Fibroblast of pulmonary artery (primary cell): ENCODE measurements at regions not wholly inside any gene's neighbourhood (a gene's known extent, or its start where the extent isn't known, plus 50 kb on each side); places are given as distances from the start of the nearest gene placed in this dataset.

Source experiments
- DNase-seq: peaks from one replicate; pipeline ENCODE4 v3.0.0-alpha.2; 2010; ENCODE audit warnings: low read depth
- H3K4me3 ChIP-seq: replicated peaks from 2 replicates; pipeline ENCODE4 v1.5.1; 2011; ENCODE audit warnings: low read depth, mild to moderate bottlenecking, control low read depth, low read length, moderate library complexity
- TF ChIP-seq, protein P1 (sequence below): IDR thresholded peaks from 2 replicates; pipeline ENCODE4 v1.5.1; 2011; ENCODE audit warnings: mild to moderate bottlenecking, control low read depth, low read length, inconsistent platforms; ENCODE audit errors: missing control alignments

GRCh38 chr17:72065556-72065955, 55.3 kb upstream of the SOX9 start:
- no peak for DNase-seq
- H3K4me3 ChIP-seq, result no peak overlapping the region
- TF ChIP-seq, protein P1, sequence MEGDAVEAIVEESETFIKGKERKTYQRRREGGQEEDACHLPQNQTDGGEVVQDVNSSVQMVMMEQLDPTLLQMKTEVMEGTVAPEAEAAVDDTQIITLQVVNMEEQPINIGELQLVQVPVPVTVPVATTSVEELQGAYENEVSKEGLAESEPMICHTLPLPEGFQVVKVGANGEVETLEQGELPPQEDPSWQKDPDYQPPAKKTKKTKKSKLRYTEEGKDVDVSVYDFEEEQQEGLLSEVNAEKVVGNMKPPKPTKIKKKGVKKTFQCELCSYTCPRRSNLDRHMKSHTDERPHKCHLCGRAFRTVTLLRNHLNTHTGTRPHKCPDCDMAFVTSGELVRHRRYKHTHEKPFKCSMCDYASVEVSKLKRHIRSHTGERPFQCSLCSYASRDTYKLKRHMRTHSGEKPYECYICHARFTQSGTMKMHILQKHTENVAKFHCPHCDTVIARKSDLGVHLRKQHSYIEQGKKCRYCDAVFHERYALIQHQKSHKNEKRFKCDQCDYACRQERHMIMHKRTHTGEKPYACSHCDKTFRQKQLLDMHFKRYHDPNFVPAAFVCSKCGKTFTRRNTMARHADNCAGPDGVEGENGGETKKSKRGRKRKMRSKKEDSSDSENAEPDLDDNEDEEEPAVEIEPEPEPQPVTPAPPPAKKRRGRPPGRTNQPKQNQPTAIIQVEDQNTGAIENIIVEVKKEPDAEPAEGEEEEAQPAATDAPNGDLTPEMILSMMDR, result no peak

GRCh38 chr17:72068643-72069042, 52.2 kb upstream of the SOX9 start:
- TF ChIP-seq, protein P1, result no peak
- H3K4me3 ChIP-seq, result no peak overlapping the region
- DNase-seq, result no peak

DNA sequence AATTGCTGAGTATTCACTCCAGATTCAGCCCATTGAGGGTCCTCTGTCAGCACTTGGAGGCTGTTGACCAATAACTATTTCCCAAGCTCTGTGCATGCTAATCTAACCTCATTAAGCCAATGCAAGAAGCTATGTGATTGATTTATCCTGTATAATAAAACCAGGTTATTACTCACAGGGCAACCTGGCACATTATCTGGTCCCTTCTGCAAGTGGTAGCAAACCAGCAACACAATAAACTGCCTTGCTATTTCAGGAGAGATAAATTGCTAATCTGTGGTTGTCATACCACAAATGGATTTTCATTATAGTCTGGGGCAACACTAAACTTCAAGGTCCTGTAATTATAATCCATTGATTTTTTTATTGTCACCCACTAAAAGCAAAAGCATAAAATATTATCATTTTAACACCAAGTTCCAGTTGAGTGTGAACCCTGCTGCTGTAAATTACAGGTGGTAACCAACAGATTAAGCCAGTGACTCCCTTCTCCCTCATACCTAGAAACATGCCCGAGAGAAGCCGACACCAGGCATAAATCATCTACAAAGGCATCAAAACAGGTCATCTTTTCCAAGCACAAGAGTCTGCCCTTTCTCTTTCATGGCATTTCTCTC, 51.1 kb upstream of the SOX9 start:
- no peak overlapping the region for H3K4me3 ChIP-seq
- DNase-seq, result no peak
- TF ChIP-seq, protein P1, result no peak
